Endothelial cell of umbilical vein (primary cell): ENCODE measurements at regions not wholly inside any gene's neighbourhood (a gene's known extent, or its start where the extent isn't known, plus 50 kb on each side); places are given as distances from the start of the nearest gene placed in this dataset.

Source experiments
- BruUV-seq: library from RNA; stranded (reverse); fragments of 400-500 nt; replicated peaks from 2 replicates; lab custom pipeline; 2021; lab: Mats Ljungman, UMichigan
- CTCF ChIA-PET: fragments of 300-600, 350-600 bp; sonication (Branson Sonifier 250); formaldehyde crosslinking; loops from one replicate; lab custom pipeline; 2021; ENCODE audit warnings: antibody characterized with exemption, inconsistent platforms; lab: Charles Lee
- POLR2A ChIA-PET: fragments of 300-600, 350-600 bp; sonication (Branson Sonifier 250); formaldehyde crosslinking; loops from one replicate; lab custom pipeline; 2021; ENCODE audit warnings: antibody characterized with exemption, inconsistent platforms; lab: Charles Lee
- DNase-seq: peaks from one replicate; pipeline ENCODE4 v3.0.0-alpha.2; 2011; ENCODE audit warnings: low read depth, low spot score
- FAIRE-seq: peaks from 2 replicates; lab custom pipeline; 2011; peaks lifted over from hg19 to GRCh38; lab: Jason Lieb, UNC
- H2AFZ ChIP-seq: 2 replicates; pipeline ENCODE4 v1.6.0; 2012; ENCODE audit warnings: low read depth, low read length, control low read depth, inconsistent platforms
- H3K27ac ChIP-seq: 2 replicates; pipeline ENCODE4 v1.5.1; 2011; ENCODE audit warnings: low read depth, mild to moderate bottlenecking, control low read depth, low read length, moderate library complexity; ENCODE audit not compliant: insufficient read depth
- H3K27me3 ChIP-seq, 2 experiments: 2 replicates each; pipeline versions ENCODE4 v1.6.0 to v1.6.1; 2011; ENCODE audit warnings: low read length in 2 of 2, mixed read lengths in 1 of 2; ENCODE audit not compliant: control insufficient read depth in 2 of 2, insufficient read depth in 2 of 2
- H3K36me3 ChIP-seq, 2 experiments: 2 replicates in 1 of 2; 3 replicates in 1 of 2; pipeline ENCODE4 v1.5.1; 2011; ENCODE audit warnings: low read length in 2 of 2, mild to moderate bottlenecking in 1 of 2, moderate library complexity in 1 of 2; ENCODE audit not compliant: control insufficient read depth in 2 of 2, insufficient read depth in 2 of 2; ENCODE audit errors: extremely low read depth in 1 of 2
- H3K4me1 ChIP-seq: 3 replicates; pipeline ENCODE4 v1.5.1; 2011; ENCODE audit warnings: mild to moderate bottlenecking, low read length; ENCODE audit not compliant: control insufficient read depth, insufficient read depth; ENCODE audit errors: extremely low read depth
- H3K4me2 ChIP-seq: 2 replicates; pipeline ENCODE4 v1.6.1; 2011; ENCODE audit warnings: low read length, control low read depth, mixed read lengths; ENCODE audit not compliant: insufficient read depth
- H3K4me3 ChIP-seq, 3 experiments: fragments of 200-600 bp in 1 of 3; sonication (generic), shearing (Covaris generic) in 1 of 3; replicated peaks in 1 of 3; 2 replicates each; pipeline ENCODE4 v1.5.1; 2011 to 2016; ENCODE audit warnings: control low read depth in 3 of 3, low read length in 3 of 3, mild to moderate bottlenecking in 2 of 3, inconsistent platforms in 1 of 3, low read depth in 1 of 3, moderate library complexity in 1 of 3; ENCODE audit not compliant: insufficient read depth in 1 of 3
- H3K79me2 ChIP-seq: 2 replicates; pipeline ENCODE4 v1.6.0; 2012; ENCODE audit warnings: low read length, inconsistent platforms; ENCODE audit not compliant: control insufficient read depth, insufficient read depth
- H3K9ac ChIP-seq: replicated peaks from 2 replicates; pipeline ENCODE3; 2011; ENCODE audit warnings: low read length, control low read depth; ENCODE audit not compliant: insufficient read depth; ENCODE audit errors: extremely low read depth
- H3K9me1 ChIP-seq: replicated peaks from 3 replicates; pipeline ENCODE4 v1.6.0; 2011; ENCODE audit warnings: mild to moderate bottlenecking, low read length; ENCODE audit not compliant: control insufficient read depth, insufficient read depth; ENCODE audit errors: extremely low read depth
- H3K9me3 ChIP-seq: replicated peaks from 2 replicates; pipeline ENCODE4 v1.5.1; 2012; ENCODE audit warnings: low read length, inconsistent platforms; ENCODE audit not compliant: control insufficient read depth, insufficient read depth
- H4K20me1 ChIP-seq: replicated peaks from 2 replicates; pipeline ENCODE3; 2011; ENCODE audit warnings: mild to moderate bottlenecking, low read length; ENCODE audit not compliant: control insufficient read depth, insufficient read depth; ENCODE audit errors: extremely low read depth
- CTCF ChIP-seq, 2 donors: IDR thresholded peaks; 1 replicate in 1 of 2; 2 replicates in 1 of 2; pipeline ENCODE4 v1.5.1; 2011; ENCODE audit warnings: low read length in 2 of 2, mild to moderate bottlenecking in 2 of 2, moderate library complexity in 2 of 2, control low read depth in 1 of 2, inconsistent platforms in 1 of 2, low read depth in 1 of 2; ENCODE audit not compliant: insufficient read depth in 1 of 2; ENCODE audit errors: extremely low read depth in 1 of 2
- EZH2 ChIP-seq: IDR thresholded peaks from 2 replicates; pipeline ENCODE4 v1.6.1; 2012; ENCODE audit warnings: borderline replicate concordance, low read depth, mild to moderate bottlenecking, moderate library complexity, low read length, inconsistent platforms; ENCODE audit not compliant: severe bottlenecking
- FOS ChIP-seq: IDR thresholded peaks from 2 replicates; pipeline ENCODE4 v1.6.1; 2011; ENCODE audit warnings: mild to moderate bottlenecking, low read length, moderate library complexity, borderline replicate concordance; ENCODE audit not compliant: insufficient read depth
- GATA2 ChIP-seq: IDR thresholded peaks from 2 replicates; pipeline ENCODE4 v1.7.0; 2011; ENCODE audit warnings: low read depth, mild to moderate bottlenecking, moderate library complexity, mixed read lengths, low read length; ENCODE audit not compliant: insufficient read length, insufficient read depth
- JUN ChIP-seq: IDR thresholded peaks from 2 replicates; pipeline ENCODE4 v1.6.1; 2011; ENCODE audit warnings: borderline replicate concordance, low read depth; ENCODE audit not compliant: insufficient read length, insufficient read depth
- MAX ChIP-seq: IDR thresholded peaks from 2 replicates; pipeline ENCODE4 v1.6.1; 2011; ENCODE audit not compliant: insufficient read depth, insufficient read length
- MYC ChIP-seq: IDR thresholded peaks from one replicate; pipeline ENCODE4 v1.6.1; 2011; ENCODE audit warnings: mild to moderate bottlenecking, low read depth, low read length
- POLR2A ChIP-seq: IDR thresholded peaks from 2 replicates; pipeline ENCODE4 v1.6.1; 2012; ENCODE audit warnings: low read depth, mild to moderate bottlenecking, control low read depth, low read length
- POLR2AphosphoS5 ChIP-seq: IDR thresholded peaks from 2 replicates; pipeline ENCODE4 v1.6.1; 2012; ENCODE audit warnings: low read depth, mild to moderate bottlenecking, control low read depth, low read length, moderate library complexity; ENCODE audit not compliant: insufficient read depth
- dilution Hi-C: fragments of 300-500 bp; cut with MboI; formaldehyde crosslinking; loops from one replicate; pipeline ENCODE4 v1.15.0; 2019; ENCODE audit warnings: low sequenced_read_pairs; ENCODE audit not compliant: extremely low pct_ligation_motif_present
- intact Hi-C: fragments of 100-400 bp; cut with micrococcal nuclease; formaldehyde crosslinking; loops from one replicate; pipeline ENCODE4 v1.10.0; 2022

DNA sequence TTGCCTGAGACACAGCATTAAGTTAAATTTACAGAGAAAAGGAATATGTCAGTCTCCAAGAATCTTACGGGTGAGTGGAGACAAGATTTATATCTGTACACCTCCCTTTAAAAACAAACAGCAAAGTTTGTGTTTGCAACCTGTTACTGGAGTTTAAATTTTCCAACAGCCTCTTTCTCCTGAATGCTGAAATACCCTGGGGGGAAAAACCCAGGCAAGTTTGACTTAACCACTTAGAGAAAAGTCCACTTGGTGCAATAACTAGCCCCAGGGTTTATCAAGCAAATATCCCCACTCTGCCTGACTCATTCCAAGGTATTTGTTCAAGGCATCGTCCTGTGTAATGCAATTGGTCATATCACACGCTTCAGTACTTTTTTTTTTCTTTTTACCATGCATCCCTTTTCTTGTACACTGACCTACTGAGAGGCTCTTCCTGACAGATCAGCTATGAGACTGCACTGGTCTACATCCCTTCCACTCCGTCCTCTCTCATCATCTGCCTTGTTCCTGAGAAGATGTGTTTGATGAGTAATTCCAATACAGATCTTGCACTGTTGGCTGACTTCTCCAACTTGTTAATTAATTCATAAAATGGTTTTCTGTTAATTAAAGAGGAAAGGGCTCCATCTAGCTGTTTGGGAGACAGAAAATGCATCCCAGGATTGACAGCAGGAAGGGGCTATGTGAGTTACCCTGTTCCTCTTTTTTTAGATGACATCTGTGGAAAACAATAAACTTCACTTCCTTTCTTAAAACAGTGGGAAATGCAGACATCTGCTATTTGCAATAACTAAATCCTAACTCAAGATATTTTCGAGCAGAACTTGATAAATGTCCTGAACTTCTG is 212.5 kb upstream of the IRS2 start:
- H3K4me1 ChIP-seq: no peaks in the 10 kb centered on the region
- FAIRE-seq (no peak), DNase-seq (no peak)
- no peaks in the 10 kb centered on the region for H3K27me3 ChIP-seq
- H3K36me3 ChIP-seq: no peaks in the 10 kb centered on the region
- intact Hi-C loops (no loop called here), dilution Hi-C loops (no loop called here)
- no TSS peak for BruUV-seq
- H3K9me1 ChIP-seq: no peaks in the 10 kb centered on the region
- no peak overlapping the region for H3K27ac ChIP-seq
- CTCF ChIA-PET: no interaction called here
- H3K4me3 ChIP-seq: no peak overlapping the region
- H3K4me2 ChIP-seq: no peak overlapping the region
- H2AFZ ChIP-seq: no peak overlapping the region
- TF ChIP-seq MAX: no peak
- no peak for TF ChIP-seq POLR2AphosphoS5
- TF ChIP-seq EZH2: no peak
- TF ChIP-seq JUN: no peak
- TF ChIP-seq FOS: no peak
- TF ChIP-seq MYC: no peak
- TF ChIP-seq CTCF (IDR thresholded peaks at IDR 0.05; ENCODE audit: extremely low read depth in 1 of 2, insufficient read depth in 1 of 2, low read depth in 1 of 2, low read length in 2 of 2): no peak
- TF ChIP-seq POLR2A: no peak
- no peak for TF ChIP-seq GATA2
- H4K20me1 ChIP-seq: no peaks in the 10 kb centered on the region
- POLR2A ChIA-PET: no interaction called here
- no peaks in the 10 kb centered on the region for H3K79me2 ChIP-seq
- no peak overlapping the region for H3K9ac ChIP-seq
- no peaks in the 10 kb centered on the region for H3K9me3 ChIP-seq
